ENCODE measurements at regions not wholly inside any gene's neighbourhood (a gene's known extent, or its start where the extent isn't known, plus 50 kb on each side); places are given as distances from the start of the nearest gene placed in this dataset.

DNA sequence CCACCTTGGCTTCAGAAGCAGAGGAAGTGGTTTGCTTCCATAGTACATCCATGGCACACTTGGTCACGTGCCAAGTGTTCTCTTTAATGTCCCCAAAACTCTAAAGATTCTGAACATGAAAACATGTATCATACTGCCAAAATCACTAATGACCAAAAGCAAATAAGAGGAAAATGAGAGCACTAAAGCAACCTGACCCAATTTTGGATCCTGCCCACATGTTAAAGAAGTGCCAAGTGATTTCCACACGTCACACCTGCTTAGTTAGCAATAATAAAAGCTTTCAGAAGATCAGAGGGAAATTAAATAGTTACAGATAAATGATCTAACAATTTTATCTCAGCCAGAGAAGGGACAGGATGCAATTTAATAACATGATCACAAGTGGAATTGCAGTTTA, 1170.0 kb downstream of the XPNPEP1 start:
- no peaks in the 10 kb centered on the region for H3K9me3 Mint-ChIP-seq (ENCODE audit: insufficient read depth)
- ChIA-PET CTCF (no interaction called here), POLR2A (no interaction called here)
- Histone ChIP-seq H3K4me3 (ENCODE audit: control extremely low read depth in 1 of 5, extremely low read depth in 1 of 5, insufficient read depth in 1 of 5, low read depth in 2 of 5, low read length in 4 of 5) (no peak overlapping the region), H4K20me1 (ENCODE audit: control insufficient read depth, insufficient read depth, low read length, poor library complexity, severe bottlenecking) (no peaks in the 10 kb centered on the region), H3K27me3 (replicated peaks in 1 of 4; ENCODE audit: control extremely low read depth in 1 of 4, control insufficient read depth in 3 of 4, insufficient read depth in 4 of 4, low read length in 3 of 4) (no peaks in the 10 kb centered on the region), H3K79me2 (ENCODE audit: control insufficient read depth, insufficient read depth, low read length) (no peaks in the 10 kb centered on the region), H3K9me3 (ENCODE audit: control extremely low read depth in 1 of 3, control insufficient read depth in 2 of 3, insufficient read depth in 1 of 3, low read length in 2 of 3) (no peaks in the 10 kb centered on the region), H3K36me3 (replicated peaks in 1 of 2; ENCODE audit: control extremely low read depth in 1 of 2, control insufficient read depth in 1 of 2, extremely low read depth in 1 of 2, insufficient read depth in 2 of 2, low read length in 1 of 2) (no peaks in the 10 kb centered on the region), H3K9ac (ENCODE audit: low read length) (no peak overlapping the region), H3K4me1 (ENCODE audit: control insufficient read depth in 2 of 2, insufficient read depth in 2 of 2, low read length in 2 of 2) (no peaks in the 10 kb centered on the region), H3K4me2 (replicated peaks; ENCODE audit: low read depth, low read length, poor library complexity, severe bottlenecking) (no peak overlapping the region), H2AFZ (ENCODE audit: insufficient read depth, low read depth, low read length, poor library complexity, severe bottlenecking) (no peak overlapping the region), H3K27ac (ENCODE audit: low read length in 2 of 2) (no peak overlapping the region)
- no peak overlapping the region for H3K4me3 Mint-ChIP-seq
- intact Hi-C loops (cut with micrococcal nuclease), result no loop called here
- no peak for TF ChIP-seq EZH2 (IDR thresholded peaks at IDR 0.05; ENCODE audit: borderline replicate concordance, insufficient read depth, low read depth, low read length, poor library complexity, severe bottlenecking)
- TF ChIP-seq, protein P1, sequence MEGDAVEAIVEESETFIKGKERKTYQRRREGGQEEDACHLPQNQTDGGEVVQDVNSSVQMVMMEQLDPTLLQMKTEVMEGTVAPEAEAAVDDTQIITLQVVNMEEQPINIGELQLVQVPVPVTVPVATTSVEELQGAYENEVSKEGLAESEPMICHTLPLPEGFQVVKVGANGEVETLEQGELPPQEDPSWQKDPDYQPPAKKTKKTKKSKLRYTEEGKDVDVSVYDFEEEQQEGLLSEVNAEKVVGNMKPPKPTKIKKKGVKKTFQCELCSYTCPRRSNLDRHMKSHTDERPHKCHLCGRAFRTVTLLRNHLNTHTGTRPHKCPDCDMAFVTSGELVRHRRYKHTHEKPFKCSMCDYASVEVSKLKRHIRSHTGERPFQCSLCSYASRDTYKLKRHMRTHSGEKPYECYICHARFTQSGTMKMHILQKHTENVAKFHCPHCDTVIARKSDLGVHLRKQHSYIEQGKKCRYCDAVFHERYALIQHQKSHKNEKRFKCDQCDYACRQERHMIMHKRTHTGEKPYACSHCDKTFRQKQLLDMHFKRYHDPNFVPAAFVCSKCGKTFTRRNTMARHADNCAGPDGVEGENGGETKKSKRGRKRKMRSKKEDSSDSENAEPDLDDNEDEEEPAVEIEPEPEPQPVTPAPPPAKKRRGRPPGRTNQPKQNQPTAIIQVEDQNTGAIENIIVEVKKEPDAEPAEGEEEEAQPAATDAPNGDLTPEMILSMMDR (IDR thresholded peaks at IDR 0.05), result no peak
- H3K27me3 Mint-ChIP-seq, result no peaks in the 10 kb centered on the region
- DNase-seq (no peak), ATAC-seq (ENCODE audit: low read depth) (no peak)
- WGBS (ENCODE audit: insufficient coverage), result 80% methylated on average over 1 of the region's 2 CpGs
- no peak overlapping the region for H3K27ac Mint-ChIP-seq
- H3K4me1 Mint-ChIP-seq, result peaks cover 2% of the 10 kb centered on the region

- TF ChIP-seq, protein P1 (IDR thresholded peaks at IDR 0.05), result no peak
- no peak for TF ChIP-seq EZH2 (IDR thresholded peaks at IDR 0.05; ENCODE audit: borderline replicate concordance, insufficient read depth, low read depth, low read length, poor library complexity, severe bottlenecking)
- no peaks in the 10 kb centered on the region for H4K20me1 ChIP-seq (ENCODE audit: control insufficient read depth, insufficient read depth, low read length, poor library complexity, severe bottlenecking)
These were observed 1174.3 kb downstream of the XPNPEP1 start for GRCh38 chr10:108749042-108749441.

More at GRCh38 chr10:108749042-108749441, 1174.3 kb downstream of the XPNPEP1 start:
- CTCF ChIA-PET, result no interaction called here
- Histone ChIP-seq H3K36me3 (replicated peaks in 1 of 2; ENCODE audit: control extremely low read depth in 1 of 2, control insufficient read depth in 1 of 2, extremely low read depth in 1 of 2, insufficient read depth in 2 of 2, low read length in 1 of 2) (no peaks in the 10 kb centered on the region), H3K4me1 (ENCODE audit: control insufficient read depth in 2 of 2, insufficient read depth in 2 of 2, low read length in 2 of 2) (no peaks in the 10 kb centered on the region), H3K27me3 (replicated peaks in 1 of 4; ENCODE audit: control extremely low read depth in 1 of 4, control insufficient read depth in 3 of 4, insufficient read depth in 4 of 4, low read length in 3 of 4) (no peaks in the 10 kb centered on the region), H3K4me3 (ENCODE audit: control extremely low read depth in 1 of 5, extremely low read depth in 1 of 5, insufficient read depth in 1 of 5, low read depth in 2 of 5, low read length in 4 of 5) (no peak overlapping the region), H3K4me2 (replicated peaks; ENCODE audit: low read depth, low read length, poor library complexity, severe bottlenecking) (no peak overlapping the region), H2AFZ (ENCODE audit: insufficient read depth, low read depth, low read length, poor library complexity, severe bottlenecking) (no peak overlapping the region), H3K9ac (ENCODE audit: low read length) (no peak overlapping the region), H3K9me3 (ENCODE audit: control extremely low read depth in 1 of 3, control insufficient read depth in 2 of 3, insufficient read depth in 1 of 3, low read length in 2 of 3) (no peaks in the 10 kb centered on the region), H3K27ac (ENCODE audit: low read length in 2 of 2) (no peak overlapping the region), H3K79me2 (ENCODE audit: control insufficient read depth, insufficient read depth, low read length) (no peaks in the 10 kb centered on the region)
- POLR2A ChIA-PET, result no interaction called here
- Mint-ChIP-seq H3K27me3 (no peaks in the 10 kb centered on the region), H3K27ac (no peak overlapping the region), H3K9me3 (ENCODE audit: insufficient read depth) (no peaks in the 10 kb centered on the region), H3K4me3 (no peak overlapping the region), H3K4me1 (peaks cover 5% of the 10 kb centered on the region)
- intact Hi-C loops (cut with micrococcal nuclease), result no loop called here
- DNase-seq (no peak), ATAC-seq (ENCODE audit: low read depth) (no peak)

Measured in B cell (primary cell).